ENCODE measurements at regions not wholly inside any gene's neighbourhood (a gene's known extent, or its start where the extent isn't known, plus 50 kb on each side); places are given as distances from the start of the nearest gene placed in this dataset.

DNA sequence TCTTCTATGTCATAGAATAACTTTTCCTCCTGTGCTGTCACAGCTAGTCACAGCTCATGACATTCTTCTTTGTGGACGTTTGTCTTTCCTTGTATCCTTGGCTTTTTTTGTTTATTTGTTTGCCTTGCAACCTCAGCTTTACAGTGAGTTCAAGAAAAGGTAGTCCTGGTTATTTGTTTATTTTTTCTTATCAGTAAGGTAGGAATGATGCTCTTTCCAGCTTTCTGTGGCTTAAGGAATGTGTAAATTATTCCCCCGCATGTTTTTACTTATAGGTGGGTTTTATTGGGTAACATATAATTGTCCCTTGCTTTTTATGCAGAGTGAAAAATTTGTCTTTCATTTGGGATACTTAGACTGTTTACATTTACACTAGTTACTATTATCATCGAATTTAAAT is 1673.6 kb upstream of the FLRT2 start:
- Mint-ChIP-seq H3K4me3 (ENCODE audit: unreplicated experiment) (no peak overlapping the region), H3K9me3 (ENCODE audit: unreplicated experiment) (no peaks in the 10 kb centered on the region), H3K4me1 (ENCODE audit: unreplicated experiment) (no peaks in the 10 kb centered on the region), H3K27ac (ENCODE audit: unreplicated experiment) (no peak overlapping the region), H3K27me3 (ENCODE audit: unreplicated experiment) (no peaks in the 10 kb centered on the region), H3K36me3 (ENCODE audit: unreplicated experiment) (no peaks in the 10 kb centered on the region)
- DNase-seq (ENCODE audit: extremely low spot score, unreplicated experiment), result no peak
- TF ChIP-seq, protein P1, sequence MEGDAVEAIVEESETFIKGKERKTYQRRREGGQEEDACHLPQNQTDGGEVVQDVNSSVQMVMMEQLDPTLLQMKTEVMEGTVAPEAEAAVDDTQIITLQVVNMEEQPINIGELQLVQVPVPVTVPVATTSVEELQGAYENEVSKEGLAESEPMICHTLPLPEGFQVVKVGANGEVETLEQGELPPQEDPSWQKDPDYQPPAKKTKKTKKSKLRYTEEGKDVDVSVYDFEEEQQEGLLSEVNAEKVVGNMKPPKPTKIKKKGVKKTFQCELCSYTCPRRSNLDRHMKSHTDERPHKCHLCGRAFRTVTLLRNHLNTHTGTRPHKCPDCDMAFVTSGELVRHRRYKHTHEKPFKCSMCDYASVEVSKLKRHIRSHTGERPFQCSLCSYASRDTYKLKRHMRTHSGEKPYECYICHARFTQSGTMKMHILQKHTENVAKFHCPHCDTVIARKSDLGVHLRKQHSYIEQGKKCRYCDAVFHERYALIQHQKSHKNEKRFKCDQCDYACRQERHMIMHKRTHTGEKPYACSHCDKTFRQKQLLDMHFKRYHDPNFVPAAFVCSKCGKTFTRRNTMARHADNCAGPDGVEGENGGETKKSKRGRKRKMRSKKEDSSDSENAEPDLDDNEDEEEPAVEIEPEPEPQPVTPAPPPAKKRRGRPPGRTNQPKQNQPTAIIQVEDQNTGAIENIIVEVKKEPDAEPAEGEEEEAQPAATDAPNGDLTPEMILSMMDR (IDR thresholded peaks at IDR 0.05), result no peak

DNA sequence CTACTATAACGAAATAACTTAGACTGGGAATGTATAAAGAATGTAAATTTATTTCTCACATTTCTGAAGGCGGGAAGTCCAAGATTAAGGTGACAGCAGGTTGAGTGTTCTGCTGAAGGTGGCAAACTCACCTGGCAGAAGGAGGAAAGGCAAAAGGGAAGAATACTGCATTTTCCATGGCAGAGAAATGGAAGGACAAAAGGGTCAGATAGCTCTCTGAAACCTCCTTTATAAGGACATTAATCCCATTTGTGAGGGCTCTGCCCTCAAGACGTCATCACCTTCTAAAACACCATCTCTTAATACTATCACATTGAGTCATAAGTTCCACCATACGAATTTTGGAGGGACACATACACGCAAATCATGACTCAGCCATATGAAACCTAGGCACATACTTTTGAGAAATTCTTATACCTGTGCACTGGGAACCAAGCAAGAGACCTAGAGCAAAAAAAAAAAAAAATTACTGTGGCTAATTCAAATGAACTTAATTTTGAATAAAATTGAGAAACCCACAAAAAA is 1669.3 kb upstream of the FLRT2 start:
- Mint-ChIP-seq H3K36me3 (ENCODE audit: unreplicated experiment) (no peaks in the 10 kb centered on the region), H3K4me3 (ENCODE audit: unreplicated experiment) (no peak overlapping the region), H3K27me3 (ENCODE audit: unreplicated experiment) (no peaks in the 10 kb centered on the region), H3K9me3 (ENCODE audit: unreplicated experiment) (no peaks in the 10 kb centered on the region), H3K4me1 (ENCODE audit: unreplicated experiment) (no peaks in the 10 kb centered on the region), H3K27ac (ENCODE audit: unreplicated experiment) (no peak overlapping the region)
- DNase-seq (ENCODE audit: extremely low spot score, unreplicated experiment), result no peak
- TF ChIP-seq, protein P1 (IDR thresholded peaks at IDR 0.05), result no peak

DNA sequence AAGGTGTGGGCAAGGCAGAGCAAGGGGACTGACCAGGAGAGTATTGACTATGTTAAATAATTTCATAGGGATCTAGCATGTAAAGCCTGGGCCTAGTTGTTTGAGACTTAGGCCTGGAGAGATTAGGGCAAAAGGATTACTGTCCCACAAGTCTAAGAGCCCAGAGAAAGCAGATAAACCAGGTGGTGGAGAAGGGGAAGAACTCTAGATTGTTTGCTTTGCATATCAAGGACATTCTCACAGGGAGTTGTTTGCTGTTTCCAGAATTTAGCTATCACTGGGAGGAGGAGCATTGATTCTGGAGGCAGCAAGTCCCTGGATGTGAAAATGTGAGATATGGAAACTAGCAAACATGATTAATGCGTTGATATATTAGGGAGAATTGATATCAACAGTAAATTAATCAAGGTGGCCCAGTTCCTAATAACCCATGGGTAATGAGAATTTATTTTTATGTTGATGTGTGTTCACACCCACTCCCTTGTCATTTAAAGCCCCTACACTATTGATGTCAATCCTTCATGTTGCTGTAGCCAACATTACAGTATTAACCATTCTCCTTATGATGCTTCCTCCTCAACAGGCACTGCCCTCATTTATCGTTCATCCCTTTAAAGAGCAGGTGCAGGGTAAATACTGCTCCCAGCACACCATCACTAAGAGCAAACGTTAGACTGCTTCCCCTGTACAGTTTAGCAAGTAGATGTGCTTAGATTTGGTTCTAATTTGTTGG is 1666.7 kb upstream of the FLRT2 start:
- TF ChIP-seq, protein P1 (IDR thresholded peaks at IDR 0.05), result no peak
- Mint-ChIP-seq H3K9me3 (ENCODE audit: unreplicated experiment) (no peaks in the 10 kb centered on the region), H3K27me3 (ENCODE audit: unreplicated experiment) (no peaks in the 10 kb centered on the region), H3K4me3 (ENCODE audit: unreplicated experiment) (no peak overlapping the region), H3K4me1 (ENCODE audit: unreplicated experiment) (peaks cover 10% of the 10 kb centered on the region), H3K36me3 (ENCODE audit: unreplicated experiment) (no peaks in the 10 kb centered on the region), H3K27ac (ENCODE audit: unreplicated experiment) (no peak overlapping the region)
- DNase-seq (ENCODE audit: extremely low spot score, unreplicated experiment), result no peak

DNA sequence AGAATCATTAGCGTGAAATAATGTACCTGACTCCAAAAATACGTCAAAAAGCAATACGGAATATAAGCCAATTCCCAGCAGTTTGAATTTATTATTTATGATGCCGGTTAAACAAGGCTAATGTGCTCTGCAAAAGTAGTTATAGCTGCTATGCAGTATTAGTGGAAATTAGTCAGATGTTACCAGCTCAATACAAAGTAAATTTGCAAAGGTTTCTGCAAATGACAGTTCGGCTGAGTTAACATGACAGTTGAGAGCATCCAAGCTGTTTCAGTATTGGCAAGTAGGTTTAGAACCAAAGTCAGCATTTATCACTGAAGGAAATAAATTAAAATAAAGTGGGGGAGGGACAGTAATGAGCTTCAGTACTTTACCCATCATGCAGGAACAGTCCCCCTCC is 1665.8 kb upstream of the FLRT2 start:
- TF ChIP-seq, protein P1 (IDR thresholded peaks at IDR 0.05), result no peak
- H3K27me3 Mint-ChIP-seq (ENCODE audit: unreplicated experiment), result no peaks in the 10 kb centered on the region
- no peak overlapping the region for H3K4me3 Mint-ChIP-seq (ENCODE audit: unreplicated experiment)
- no peaks in the 10 kb centered on the region for H3K36me3 Mint-ChIP-seq (ENCODE audit: unreplicated experiment)
- DNase-seq (ENCODE audit: extremely low spot score, unreplicated experiment), result no peak
- peaks cover 10% of the 10 kb centered on the region for H3K4me1 Mint-ChIP-seq (ENCODE audit: unreplicated experiment)
- H3K27ac Mint-ChIP-seq (ENCODE audit: unreplicated experiment), result no peak overlapping the region
- H3K9me3 Mint-ChIP-seq (ENCODE audit: unreplicated experiment), result no peaks in the 10 kb centered on the region

DNA sequence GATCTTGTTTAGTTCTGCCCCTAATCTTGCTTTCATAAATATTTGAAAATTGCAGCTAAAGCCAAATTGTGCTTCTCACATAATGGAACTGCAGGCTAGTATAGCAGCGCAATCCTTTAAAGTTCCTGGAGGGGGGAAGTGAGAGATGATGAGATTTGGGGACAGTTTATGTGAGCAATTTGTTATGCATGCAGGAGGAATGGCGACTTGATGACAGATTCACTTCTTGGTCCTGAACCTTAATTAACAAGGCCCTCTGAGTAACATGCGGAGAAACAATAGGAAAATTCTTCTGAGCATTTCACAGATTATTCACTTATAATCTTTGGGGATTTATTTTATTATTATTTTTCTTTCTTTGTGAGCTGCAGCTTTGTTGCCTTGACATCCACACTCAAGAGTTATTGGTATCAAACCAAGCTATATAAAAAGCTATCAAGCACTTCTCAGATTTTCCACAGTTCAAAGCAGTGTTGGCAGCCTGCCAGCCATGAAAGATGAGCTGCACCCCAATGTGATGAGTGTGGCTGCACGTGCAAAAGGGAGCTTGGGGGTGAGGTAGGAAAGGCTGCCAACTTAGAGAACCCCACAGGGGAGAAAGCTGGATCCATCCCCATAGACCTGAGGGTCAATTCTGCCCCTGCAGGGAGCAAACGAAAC is 1662.2 kb upstream of the FLRT2 start:
- Mint-ChIP-seq H3K36me3 (ENCODE audit: unreplicated experiment) (no peaks in the 10 kb centered on the region), H3K4me3 (ENCODE audit: unreplicated experiment) (no peak overlapping the region), H3K4me1 (ENCODE audit: unreplicated experiment) (peaks cover 10% of the 10 kb centered on the region), H3K27me3 (ENCODE audit: unreplicated experiment) (no peaks in the 10 kb centered on the region), H3K9me3 (ENCODE audit: unreplicated experiment) (no peaks in the 10 kb centered on the region), H3K27ac (ENCODE audit: unreplicated experiment) (no peak overlapping the region)
- no peak for DNase-seq (ENCODE audit: extremely low spot score, unreplicated experiment)
- TF ChIP-seq, protein P1 (IDR thresholded peaks at IDR 0.05), result no peak

Data from osteocyte (in vitro differentiated cells).